ENCODE measurements at regions not wholly inside any gene's neighbourhood (a gene's known extent, or its start where the extent isn't known, plus 50 kb on each side); places are given as distances from the start of the nearest gene placed in this dataset.

GRCh38 chrX:42714981-42715700 is 62.8 kb downstream of the PPP1R2C start:
- DNase-seq (ENCODE audit: low read depth in 1 of 2, low spot score in 1 of 2): peak in 1 of 2 experiments; percentile 39
- Histone ChIP-seq H3K27ac (replicated peaks) (no peak overlapping the region), H3K4me3 (replicated peaks; ENCODE audit: insufficient read depth, low read length) (no peak overlapping the region), H3K27me3 (ENCODE audit: insufficient read depth, poor library complexity, severe bottlenecking) (no peaks in the 10 kb centered on the region)
- TF ChIP-seq POLR2AphosphoS5 (IDR thresholded peaks at IDR 0.05; ENCODE audit: low read depth): no peak
- no peak for TF ChIP-seq SPI1 (IDR thresholded peaks at IDR 0.05; ENCODE audit: borderline replicate concordance, low read depth)
- TF ChIP-seq GABPA (IDR thresholded peaks at IDR 0.05; ENCODE audit: low read depth): no peak
- no peak for TF ChIP-seq CTCF (IDR thresholded peaks at IDR 0.05; ENCODE audit: insufficient read depth, low read length)
- TF ChIP-seq REST (IDR thresholded peaks at IDR 0.05; ENCODE audit: insufficient replicate concordance, low read depth): no peak

- no peak overlapping the region for H3K4me3 ChIP-seq (replicated peaks; ENCODE audit: insufficient read depth, low read length)
- no peak for DNase-seq (ENCODE audit: low read depth in 1 of 2, low spot score in 1 of 2)
- TF ChIP-seq CTCF (IDR thresholded peaks at IDR 0.05; ENCODE audit: insufficient read depth, low read length) (no peak), SPI1 (IDR thresholded peaks at IDR 0.05; ENCODE audit: borderline replicate concordance, low read depth) (no peak), POLR2AphosphoS5 (IDR thresholded peaks at IDR 0.05; ENCODE audit: low read depth) (no peak), GABPA (IDR thresholded peaks at IDR 0.05; ENCODE audit: low read depth) (no peak), REST (IDR thresholded peaks at IDR 0.05; ENCODE audit: insufficient replicate concordance, low read depth) (no peak)
- no peak overlapping the region for H3K27ac ChIP-seq (replicated peaks)
- no peaks in the 10 kb centered on the region for H3K27me3 ChIP-seq (ENCODE audit: insufficient read depth, poor library complexity, severe bottlenecking)
Observed at GRCh38 chrX:42710452-42710851, 67.5 kb downstream of the PPP1R2C start.

GRCh38 chrX:42708222-42708621 is 69.7 kb downstream of the PPP1R2C start:
- no peak for DNase-seq (ENCODE audit: low read depth in 1 of 2, low spot score in 1 of 2)
- no peak for TF ChIP-seq CTCF (IDR thresholded peaks at IDR 0.05; ENCODE audit: insufficient read depth, low read length)
- no peak for TF ChIP-seq SPI1 (IDR thresholded peaks at IDR 0.05; ENCODE audit: borderline replicate concordance, low read depth)
- TF ChIP-seq REST (IDR thresholded peaks at IDR 0.05; ENCODE audit: insufficient replicate concordance, low read depth): no peak
- no peak for TF ChIP-seq POLR2AphosphoS5 (IDR thresholded peaks at IDR 0.05; ENCODE audit: low read depth)
- TF ChIP-seq GABPA (IDR thresholded peaks at IDR 0.05; ENCODE audit: low read depth): no peak

More at GRCh38 chrX:42708222-42708621, 69.7 kb downstream of the PPP1R2C start:
- H3K27ac ChIP-seq (replicated peaks): no peak overlapping the region
- H3K27me3 ChIP-seq (ENCODE audit: insufficient read depth, poor library complexity, severe bottlenecking): no peaks in the 10 kb centered on the region
- no peak overlapping the region for H3K4me3 ChIP-seq (replicated peaks; ENCODE audit: insufficient read depth, low read length)
